HG02798 (cell line): ENCODE measurements at regions not wholly inside any gene's neighbourhood (a gene's known extent, or its start where the extent isn't known, plus 50 kb on each side); places are given as distances from the start of the nearest gene placed in this dataset.

Experiments used
- ATAC-seq: cut with Tn5 transposase; IDR thresholded peaks from one replicate; pipeline ENCODE4 v1.9.1; 2021; ENCODE audit warnings: mild to moderate bottlenecking; ENCODE audit not compliant: unreplicated experiment, poor library complexity

DNA sequence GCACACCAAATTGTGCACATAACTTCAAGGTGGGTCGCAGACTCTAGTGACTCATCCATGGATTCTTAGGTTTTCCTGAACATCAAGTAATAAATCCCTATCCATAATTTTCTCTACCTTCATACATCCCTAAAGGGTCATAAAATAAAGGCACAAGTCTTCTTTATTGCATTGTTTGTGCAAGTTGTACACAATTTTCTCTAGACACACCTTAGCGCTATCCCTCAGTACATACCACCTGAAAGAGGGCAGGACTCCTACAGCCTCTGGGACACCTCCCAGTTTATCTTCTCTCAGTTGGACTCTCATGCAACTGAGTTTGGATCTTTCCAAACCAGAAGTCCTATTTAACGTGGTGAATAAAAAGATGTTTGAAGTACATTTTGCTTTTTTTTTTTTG is 168.5 kb upstream of the BMP4 start:
- ATAC-seq = no peak

DNA sequence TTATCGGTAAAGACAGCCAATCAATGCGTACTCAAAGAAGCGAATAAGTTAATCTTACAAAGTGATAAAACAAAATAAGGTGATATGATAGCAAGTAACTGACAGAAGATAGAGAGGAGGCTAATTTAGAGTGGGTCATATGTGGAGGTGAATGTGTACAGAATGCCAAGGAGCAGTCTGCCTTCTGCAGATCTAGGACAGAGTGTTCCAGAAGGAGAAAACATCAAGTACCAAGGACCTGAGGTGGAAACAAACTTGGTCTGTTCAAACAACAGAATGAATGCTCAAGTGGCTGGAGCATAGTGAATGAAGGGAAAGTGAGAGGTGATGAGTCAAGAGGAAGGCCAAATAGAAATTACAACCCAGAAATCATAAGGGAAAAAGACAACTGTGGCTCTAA is 170.3 kb upstream of the BMP4 start:
- ATAC-seq = no peak

DNA sequence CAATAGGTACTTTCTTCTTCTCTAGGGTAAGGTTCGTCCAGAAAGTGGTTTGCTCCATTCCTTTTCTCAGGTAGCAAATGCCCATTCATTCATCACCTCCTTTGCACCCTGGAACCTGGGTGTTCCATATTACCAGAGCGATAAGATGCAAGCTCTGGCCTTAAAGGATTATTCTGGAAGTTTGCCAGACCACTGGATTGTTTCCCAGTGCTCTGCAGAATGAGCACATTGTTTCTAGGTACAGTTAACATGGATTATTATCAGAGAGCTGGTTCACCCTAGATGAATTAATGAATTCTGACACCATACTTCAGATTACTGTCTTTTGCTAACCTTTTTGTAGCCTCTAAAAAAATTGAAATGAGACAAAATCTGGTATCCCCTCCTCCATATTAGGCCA is 170.9 kb upstream of the BMP4 start:
- no peak for ATAC-seq

DNA sequence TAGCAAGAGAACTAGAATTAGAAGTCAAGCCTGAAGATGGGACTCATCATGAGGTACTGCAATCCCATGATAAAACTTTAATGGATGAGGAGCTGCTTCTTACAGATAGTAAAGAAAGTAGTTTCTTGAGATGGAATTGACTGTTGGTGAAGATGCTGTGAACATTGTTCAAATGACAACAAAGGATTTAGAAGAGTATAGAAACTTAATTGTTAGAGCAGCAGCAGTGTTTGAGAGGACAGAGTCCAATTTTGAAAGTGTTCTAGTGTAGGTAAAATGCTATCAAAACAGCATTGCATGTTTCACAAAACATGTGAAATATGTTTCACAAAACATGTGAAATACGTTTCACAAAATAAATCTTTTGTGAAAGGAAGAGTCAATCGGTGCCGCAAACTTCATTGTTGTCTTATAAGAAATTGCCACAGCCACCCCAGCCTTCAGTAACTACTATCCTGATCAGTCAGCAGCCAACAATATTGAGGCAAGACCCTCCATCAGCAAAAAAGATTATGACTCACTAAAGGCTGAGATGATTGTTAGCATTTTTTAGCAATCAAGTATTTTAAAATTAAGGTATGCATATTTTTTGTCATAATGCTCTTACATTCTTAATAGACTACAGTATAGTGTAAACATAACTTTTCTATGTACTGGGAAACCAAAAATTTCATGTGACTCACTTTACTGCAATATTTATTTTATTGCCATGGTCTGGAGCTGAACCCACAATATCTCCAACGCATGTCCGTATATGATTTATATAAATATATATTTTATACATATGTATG is 173.4 kb upstream of the BMP4 start:
- no peak for ATAC-seq

DNA sequence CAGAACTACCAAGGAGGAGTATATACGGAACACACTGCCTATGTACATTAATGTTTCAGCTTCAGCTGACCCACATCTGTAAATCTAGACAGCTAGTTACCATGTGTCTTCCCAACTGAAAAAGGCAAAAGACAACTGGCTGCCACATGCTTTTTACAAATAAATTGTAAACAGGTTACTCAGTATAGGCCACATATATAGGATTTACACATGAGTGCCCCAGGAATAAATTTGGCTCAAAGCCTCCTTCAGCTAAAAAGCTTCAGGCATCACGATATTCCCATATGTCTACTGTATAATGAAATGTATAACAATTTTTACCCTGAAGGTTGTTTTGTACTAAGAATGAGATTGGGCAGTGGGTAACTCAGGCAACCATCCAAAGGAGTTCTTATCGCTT is 175.9 kb upstream of the BMP4 start:
- no peak for ATAC-seq

DNA sequence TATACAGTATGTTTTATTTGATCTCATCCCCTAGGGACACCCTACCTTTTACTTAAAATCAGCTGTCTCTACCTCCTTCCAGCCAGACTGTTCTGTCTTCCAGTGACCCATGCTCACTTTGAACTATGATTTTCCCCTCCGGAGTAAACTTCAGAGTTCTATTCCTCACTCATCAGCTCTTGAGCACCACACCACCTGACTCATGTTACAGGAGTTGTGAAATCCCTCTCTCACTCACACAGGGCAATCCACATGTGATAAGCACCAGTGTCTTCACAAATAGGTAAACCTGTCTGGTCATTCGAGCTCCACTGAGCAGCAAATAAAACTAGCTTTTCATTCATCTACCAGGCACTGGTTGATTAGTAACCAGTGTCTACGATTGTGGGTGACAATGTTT is 177.3 kb upstream of the BMP4 start:
- no peak for ATAC-seq

DNA sequence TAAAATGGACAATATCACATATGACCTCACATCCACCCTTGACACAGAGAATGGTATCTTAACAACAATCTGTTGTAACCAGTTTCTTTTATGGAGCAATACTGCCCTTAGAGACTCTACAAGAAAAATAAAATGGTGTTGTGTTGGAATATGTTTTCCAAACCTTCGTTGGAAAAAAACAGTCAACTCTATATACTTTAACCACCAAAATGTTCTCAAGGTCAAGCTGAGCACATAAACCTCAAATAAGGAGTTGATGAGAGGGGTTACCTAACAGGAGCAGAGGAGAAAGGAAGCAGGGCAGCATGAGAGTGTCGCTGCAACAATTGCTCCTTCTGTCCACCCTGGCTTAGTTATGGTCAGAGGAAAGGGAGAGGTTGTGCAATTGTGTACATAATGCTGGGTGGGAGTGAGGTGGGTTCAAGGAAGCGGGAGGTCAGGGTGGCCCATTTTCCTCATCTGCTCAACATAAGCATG is 179.2 kb upstream of the BMP4 start:
- ATAC-seq = no peak

DNA sequence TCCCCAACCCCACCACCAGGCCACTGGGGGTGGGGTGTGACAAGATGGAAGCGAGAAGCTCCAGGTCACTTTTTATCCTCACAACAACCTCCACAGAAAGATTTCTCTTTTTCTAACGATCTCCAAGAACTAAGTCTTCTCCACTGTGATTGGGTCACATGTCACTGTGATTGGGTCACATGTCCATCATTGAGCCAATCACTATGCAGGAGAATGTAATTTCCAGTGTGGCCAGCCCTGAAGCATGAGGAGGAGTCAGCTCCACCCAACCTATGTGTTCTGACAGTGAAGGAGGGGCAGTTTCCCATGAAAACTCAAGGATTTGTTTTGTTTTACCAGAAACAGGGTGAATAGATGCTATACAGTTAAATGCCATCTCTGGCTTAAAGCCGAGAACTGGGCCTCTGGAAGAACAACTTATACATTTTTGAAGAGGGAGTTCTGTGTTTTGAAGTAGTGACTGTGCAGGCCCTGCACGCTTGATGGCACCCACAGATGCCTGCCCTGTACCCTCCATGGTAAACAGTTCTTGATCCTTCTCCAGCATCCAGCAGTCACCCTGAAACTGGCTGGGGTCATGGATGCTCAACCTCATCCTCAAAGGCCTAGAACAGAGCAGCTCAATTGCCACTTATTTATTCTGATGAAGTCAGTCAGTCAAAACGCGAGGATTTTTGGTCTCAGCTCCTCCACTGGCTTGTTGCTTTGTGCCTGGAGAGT is 180.4 kb upstream of the BMP4 start:
- no peak for ATAC-seq

DNA sequence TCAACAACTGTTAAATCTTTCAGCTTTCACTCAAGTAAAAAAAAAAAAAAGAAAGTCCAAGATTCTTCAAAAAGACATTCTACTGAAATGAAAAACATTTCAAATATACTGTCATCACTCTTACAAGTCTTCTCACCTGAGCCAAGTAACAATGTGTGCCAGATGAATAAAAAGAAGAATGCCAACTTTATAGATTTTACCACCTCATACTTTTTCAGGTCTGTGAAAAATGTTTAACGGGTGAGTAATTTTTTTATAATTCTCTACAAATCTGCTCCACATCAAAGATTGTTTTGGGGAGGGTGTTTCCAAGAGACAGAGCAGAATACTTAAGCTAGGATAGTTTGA is 181.0 kb upstream of the BMP4 start:
- ATAC-seq = no peak

DNA sequence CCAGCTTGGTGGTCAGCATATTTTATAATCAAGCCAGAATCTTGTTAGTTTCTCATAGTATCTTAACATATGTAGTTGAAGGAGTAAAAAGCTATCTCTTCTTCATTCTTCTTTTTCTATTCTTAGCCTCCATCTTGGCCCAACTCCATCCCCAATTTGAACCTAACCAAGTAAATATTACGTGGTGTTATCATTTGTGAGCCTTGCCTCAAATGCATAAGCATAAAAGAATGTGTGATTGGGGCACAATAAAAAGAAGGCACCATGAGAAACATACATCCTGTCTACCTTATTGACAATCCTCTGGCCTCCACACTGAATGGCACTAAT is 181.4 kb upstream of the BMP4 start:
- no peak for ATAC-seq

DNA sequence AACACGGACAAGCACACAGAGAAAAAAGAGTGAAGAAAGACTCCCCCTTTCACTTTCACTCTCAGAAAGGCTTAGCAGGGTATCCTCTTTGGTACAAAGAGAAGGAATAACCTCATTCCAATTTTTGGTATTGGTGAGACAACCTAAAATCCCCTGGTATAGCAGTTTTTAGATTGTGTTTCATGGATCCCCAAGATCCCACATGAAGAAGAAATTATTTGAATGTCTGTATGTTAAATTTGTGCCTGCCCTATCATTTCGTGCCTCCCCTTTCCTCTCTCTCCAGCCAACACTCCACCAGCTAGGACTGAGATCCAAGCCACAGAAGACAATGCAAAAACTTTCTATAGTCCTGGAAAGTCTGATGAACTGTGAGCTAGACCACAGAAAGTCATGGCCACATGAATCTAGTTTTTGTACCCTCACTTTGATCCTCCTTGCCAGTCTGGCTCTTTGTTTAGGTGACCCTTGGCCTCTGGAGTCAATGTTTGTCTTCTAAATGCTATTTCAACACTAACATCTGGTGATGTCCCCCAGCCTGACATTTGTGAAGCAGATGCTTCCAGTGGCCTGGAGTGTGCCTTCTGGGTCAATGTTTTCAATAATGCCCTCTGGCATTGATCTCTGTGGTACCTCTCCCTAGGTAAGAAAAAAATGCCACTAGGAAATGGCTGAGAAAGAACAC is 181.9 kb upstream of the BMP4 start:
- ATAC-seq = no peak

DNA sequence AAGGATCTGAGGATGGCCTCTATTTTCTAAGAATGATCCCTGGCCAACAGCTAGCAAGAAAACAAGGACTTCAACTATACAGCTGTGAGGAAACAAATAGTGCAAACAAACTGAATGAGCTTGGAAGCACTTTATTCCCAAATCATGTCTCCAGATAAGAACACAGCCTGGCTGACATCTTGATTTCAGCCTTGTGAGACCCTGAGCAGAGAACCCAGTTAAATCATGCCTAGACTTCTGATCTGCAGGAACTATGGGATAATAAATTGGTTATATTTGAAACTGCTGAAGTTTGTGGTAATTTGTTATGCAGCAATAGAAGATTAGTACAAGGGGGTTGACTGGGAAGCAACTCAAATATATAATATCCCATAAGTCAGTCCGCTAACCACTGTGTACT is 183.9 kb upstream of the BMP4 start:
- ATAC-seq = no peak

DNA sequence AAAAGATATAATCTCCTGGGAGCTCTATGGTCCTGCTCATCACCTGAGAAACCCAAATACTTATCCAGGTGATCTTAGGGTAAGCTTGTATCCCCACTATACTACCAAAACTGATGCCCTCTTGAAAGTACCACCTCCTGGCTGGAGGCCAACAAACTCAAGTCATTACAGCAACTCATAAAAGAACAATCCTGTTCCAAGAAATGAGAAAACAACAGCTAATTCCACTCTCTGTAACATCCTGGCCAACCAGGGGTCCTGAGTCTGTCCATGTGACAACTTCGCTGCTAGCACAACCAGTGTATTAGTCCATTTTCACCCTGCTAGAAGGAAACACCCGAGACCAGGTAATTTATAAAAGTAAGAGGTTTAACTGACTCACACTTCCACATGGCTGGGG is 190.0 kb upstream of the BMP4 start:
- ATAC-seq = no peak

DNA sequence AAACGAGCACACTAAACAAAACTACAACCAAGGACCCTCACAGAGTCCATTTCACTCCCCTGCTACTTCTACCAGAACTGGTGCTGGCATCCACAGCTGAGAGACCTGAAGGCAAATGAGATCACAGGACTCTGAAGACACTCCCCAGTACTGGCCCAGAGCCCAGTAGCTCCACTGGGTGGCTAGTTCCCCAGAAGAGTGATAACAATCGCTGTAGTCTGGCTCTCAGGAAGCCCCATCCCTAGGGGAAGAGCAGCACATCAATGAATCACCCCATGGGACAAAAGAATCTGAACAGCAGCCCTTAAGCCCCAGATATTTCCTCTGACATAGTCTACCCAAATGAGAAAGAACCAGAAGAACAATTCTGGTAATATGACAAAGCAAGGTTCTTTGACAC is 190.7 kb upstream of the BMP4 start:
- ATAC-seq = no peak

DNA sequence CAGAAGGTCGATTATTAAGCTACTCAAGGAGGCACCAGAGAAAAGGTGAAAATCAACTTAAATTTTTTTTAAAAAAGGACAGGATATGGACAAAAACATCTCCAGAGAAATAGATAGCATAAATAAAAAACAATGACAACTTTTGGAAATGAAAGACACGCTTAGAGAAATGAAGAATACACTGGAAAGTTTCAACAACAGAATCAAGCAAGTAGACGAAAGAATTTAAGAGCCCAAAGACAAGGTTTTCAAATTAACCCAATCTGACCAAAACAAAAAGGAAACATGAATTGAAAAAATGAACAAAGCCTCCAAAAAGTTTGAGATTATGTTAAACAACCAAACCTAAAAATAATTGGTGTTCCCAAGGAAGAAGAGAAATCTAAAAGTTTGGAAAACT is 191.1 kb upstream of the BMP4 start:
- ATAC-seq = no peak

DNA sequence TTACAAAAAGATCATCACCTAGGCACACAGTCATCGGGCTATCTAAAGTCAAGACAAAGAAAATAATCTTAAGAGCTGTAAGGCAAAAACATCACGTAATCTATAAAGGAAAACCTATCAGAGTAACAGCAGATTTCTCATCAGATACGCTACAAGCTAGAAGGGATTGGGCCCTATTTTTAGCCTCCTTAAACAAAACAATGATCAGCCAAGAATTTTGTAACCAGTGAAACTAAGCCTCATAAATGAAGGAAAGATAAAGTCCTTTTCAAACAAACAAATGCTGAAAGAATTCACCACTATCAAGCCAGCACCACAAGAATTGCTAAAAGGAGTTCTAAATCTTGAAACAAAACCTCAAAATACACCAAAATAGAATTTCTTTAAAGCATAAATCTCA is 191.6 kb upstream of the BMP4 start:
- no peak for ATAC-seq

DNA sequence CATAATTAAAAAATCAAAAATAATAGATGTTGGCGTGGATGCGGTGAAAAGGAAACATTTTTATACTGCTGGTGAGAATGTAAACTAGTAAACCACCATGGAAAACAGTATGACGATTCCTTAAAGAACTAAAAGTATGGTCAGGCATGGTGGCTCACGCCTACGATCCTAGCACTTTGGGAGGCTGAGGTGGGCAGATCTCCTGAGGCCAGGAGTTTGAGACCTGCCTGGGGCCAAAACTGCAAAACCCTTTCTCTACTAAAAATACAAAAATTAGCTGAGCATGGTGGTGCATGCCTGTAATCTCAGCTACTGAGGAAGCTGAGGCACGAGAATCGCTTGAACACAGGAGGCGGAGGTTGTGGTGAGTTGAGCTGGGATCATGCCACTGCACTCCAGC is 195.7 kb upstream of the BMP4 start:
- ATAC-seq = no peak

DNA sequence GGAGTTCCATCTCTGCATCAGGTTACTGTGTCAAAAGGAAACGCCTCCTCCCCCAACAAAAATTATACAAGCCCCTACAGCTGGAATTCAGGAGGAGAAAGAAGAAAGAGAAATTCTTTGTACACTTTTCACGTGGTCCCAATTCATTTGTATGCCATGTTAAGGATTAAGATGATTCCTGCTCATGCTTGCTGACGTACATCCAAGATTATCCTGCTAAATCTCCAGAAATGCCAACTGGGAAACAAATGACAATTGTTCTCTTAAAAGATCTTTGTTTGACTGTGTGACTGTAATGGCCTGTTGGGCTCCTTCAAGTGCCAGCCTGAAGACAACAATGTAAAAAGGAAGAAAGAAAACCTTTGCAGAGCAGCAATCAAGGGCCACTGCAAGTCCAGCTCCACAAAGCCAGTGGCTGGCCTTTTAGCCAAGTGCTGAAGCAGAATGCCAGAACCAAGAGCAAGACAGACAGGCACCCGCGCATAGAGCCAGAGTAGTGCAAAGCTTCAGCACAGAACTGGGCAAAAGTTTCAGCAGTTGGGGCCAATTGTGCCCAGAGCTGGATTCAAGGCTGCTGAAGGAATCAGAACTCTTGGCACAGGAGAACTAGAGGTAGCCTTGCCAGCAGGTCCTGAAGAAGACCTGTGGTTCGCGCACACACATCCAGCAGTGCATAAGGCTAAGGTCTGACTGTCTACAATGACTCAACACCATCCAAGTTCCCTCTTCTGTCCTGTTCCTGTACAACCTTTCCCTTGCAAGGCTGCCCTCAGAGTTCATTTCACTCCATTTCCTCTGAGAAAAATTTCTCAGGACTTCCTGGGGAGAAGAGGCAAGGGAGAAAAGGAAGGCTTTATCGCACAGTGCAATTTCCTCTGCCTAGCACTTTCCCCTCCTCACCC is 209.7 kb upstream of the BMP4 start:
- no peak for ATAC-seq

DNA sequence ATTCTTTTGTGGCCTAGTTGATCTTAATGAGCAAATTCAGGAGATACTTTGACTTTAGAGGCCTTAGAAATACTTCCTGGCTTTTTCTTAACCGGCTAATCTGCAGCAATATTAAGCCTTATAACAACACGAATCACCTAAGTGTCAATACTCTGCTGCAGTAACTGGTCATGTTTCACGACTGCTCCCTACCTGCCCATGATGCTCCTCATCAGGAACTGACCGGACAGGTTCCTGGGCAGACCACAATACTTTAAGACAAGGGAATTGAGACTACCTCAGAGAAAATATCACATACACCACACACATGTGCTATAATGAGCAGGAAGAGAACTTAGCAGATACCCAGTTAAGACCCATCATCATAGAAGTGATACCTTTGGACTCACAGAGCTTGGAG is 211.9 kb upstream of the BMP4 start:
- ATAC-seq = no peak

DNA sequence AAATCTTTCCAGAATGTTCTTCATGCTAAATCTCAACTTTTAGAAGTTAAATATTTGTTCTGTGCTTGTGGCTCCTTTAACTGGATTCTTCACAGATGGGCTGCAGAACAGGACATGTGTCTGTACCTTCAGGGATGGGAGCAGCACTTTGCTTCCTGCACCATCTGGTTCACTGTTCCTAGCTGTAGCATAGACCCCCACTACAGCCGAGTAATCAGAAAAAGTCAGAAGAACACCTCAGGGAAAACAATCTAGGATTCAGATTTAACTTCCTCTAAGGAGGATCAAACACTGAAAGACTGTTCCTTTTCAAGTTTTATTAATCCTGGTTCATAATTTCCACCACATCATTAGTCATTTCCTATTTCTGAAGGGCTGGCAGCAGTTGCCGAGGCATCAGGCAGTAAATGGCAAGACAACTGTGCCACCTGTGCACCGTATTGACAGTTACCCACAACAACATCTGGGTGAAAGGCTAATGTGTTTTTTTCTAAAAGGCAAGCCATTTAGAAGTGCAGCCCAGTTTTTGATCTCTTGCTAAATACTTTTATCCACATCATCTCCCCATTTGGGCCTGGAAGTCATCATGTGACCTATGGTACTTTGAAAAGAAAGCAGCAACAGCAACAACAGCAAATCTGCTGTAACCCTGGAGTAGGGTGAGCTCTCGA is 212.8 kb upstream of the BMP4 start:
- ATAC-seq = no peak
